GF-D8 (cell line): ENCODE measurements at regions not wholly inside any gene's neighbourhood (a gene's known extent, or its start where the extent isn't known, plus 50 kb on each side); places are given as distances from the start of the nearest gene placed in this dataset.

Experiments
- DNase-seq: peaks from one replicate; lab custom pipeline; 2025; lab: John Stamatoyannopoulos, UW

DNA sequence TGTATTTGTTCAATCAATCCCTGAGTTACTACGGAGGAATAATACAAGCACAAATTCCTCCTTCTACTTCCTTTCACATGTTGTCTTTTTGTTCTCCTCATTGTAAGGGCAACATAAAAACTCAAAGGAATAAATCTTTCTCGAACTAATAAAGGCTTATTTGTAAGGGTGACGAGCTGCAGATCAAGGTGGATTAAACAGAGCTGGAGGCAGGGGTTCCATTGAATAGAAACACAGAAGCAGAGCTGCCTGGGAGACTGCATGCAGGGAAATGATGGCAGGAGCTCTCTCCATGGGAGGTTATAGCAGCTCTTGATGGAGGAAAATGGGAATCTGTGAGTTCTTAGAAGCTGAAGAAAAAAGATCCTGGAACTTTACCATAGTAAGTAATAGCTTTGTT is 160.2 kb downstream of the CYYR1 start:
- no peak for DNase-seq

DNA sequence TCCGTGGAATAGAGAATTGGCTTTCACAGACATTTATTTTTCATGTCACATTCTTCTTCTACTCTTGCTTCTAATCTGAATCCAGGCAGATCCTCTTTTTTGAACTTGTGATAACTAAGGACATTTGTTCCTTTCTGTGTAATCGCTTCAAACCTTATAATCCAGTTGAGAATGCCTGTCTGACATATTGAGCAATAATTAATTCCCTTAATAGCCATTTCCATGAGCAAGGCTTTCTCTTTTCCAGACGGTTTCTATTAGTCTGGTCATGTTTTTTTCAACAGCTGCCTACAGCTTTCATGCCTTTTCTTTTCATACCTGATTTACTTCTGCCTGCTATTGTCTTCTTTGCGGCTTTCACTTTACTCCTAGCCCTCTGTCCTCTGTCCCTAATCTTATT is 163.4 kb downstream of the CYYR1 start:
- DNase-seq: no peak

DNA sequence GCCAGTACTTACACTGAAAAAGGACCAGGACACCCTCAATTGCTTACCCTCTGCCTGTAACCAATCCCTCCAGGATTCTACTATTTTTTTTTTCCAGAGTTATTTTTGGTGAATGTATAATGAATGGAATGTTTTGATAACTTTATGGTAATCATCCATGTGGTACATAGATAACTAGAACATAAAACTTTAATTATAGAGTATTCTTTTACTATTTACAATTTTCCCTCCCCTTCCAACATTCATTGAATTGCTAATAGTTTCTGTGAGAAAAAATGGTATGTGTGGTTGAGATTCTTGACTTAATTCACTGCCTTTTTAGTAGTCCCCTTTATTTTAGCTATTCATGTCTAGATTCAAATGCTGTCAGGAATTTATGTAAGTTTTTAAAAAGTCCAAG is 164.6 kb downstream of the CYYR1 start:
- no peak for DNase-seq

DNA sequence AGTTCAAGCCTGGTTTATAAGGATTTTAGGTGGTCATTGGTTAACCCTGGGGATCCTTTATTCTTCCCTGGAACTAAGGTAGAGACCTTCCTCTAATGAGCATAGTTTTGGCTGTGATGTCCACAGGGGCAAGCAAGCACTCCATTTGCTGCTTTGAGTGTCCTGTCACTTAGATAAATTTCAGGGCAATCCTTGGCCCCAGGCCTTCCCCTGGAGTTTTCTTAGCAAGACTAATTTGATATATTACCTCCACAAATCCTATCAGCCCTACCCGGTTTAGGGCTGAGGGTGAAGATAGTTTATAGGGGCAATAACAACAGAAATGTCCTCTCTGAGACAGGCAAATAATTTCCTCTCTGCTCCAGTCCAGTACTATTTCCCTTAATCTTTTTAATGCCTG is 166.6 kb downstream of the CYYR1 start:
- DNase-seq: no peak

DNA sequence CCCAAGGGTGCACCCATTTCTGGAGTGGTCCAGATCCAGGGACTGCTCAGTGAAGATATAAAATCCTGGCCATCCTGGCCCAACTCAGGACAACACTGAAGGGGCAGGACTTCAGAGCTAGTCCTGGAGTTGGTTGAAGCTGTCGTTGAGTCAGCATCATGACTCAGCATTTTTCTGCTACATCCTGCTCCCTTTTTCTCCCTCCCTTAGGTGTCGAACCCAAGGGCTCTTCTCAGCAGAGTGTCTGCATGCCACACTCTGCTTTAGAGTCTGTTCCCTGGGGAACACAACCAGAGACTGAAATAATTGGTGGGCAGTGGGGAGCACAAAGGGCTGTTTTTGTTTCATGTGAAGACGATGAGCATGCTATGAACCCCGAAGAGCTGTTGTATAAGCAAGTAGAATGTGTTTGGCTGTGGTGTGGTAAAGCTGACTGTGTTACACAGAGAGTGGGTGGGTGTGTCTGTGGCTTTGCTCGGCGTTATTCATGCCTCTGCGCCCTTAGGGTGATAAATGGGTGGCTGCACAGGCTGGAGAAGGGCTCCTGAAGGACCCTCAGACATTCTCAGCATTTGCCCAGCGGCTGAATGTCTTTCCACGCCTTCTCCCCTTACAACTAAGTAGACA is 167.2 kb downstream of the CYYR1 start:
- no peak for DNase-seq

DNA sequence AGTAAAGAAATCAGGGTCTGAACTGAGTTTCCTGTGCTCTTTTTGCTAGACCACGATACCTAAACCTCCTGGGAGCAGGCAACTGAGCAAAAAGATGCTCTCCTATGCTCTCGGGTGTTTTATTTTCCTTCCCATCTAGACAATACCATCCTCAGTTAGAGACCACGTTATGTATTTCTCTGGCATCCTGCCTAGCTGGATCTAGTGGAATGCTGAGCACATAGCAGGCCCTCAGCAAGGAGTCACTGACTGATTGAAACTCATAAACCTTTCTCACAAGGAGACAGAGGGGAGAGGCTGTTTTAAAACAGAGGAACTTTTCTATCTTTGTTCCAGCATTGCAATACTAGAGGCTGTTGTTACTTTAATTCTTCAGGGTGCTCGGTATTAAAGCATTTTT is 168.0 kb downstream of the CYYR1 start:
- DNase-seq: no peak

DNA sequence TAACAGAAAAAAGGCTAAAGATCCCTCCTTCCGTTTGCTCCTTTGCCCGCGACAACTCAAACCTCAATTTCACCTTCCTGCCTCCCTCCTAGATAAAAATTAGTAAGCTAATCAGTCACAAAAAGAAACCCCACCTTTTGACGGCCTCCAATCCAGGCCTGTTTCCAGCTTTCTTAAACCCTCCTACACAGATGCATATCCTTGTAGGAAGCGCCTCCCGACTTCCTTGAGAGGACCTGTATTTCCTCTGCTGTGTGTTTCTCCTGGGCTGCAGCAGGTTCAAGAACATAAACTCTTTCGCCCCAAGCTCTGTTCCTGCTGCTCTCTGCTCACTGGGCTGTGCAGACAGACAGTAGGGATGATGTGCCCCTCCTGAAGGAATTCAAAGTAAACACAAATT is 168.8 kb downstream of the CYYR1 start:
- no peak for DNase-seq

DNA sequence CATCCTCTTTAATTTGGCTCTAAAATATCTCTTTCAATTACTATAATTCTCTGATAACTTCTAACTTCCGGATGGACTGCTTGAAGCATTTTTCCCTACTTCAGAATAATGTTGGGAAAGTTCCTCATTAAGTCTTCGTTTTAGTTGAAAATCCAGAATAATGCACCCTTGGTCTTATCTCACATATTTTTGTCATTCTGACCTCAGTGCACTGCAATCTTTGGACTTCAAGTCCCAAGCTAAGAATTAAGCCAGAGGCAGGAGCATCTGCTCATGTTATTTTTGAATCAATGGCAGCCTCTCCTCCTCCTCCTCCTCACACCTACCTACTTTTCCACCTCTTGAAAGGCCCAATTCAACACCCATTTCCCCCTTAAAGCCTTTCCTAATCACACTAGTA is 169.8 kb downstream of the CYYR1 start:
- no peak for DNase-seq

DNA sequence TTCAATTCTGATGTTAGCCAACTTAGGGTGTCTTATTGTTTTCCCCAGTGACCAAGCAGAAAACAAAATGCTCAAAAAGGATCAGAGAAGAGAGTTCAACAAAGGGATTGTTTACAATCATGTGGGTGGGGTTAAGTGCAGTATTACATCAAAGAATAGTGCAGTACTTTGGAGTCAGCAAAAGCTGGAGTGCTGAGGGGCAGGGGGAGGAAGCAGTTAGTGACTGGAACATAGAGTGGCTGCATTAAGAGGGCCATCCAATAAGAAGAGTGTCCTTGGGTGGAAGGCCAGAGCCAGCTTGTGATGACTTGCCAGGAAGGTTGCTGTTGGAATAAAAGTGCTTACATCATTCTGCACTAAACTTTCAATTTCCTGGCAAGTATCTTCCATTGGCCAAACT is 175.5 kb downstream of the CYYR1 start:
- DNase-seq: no peak

DNA sequence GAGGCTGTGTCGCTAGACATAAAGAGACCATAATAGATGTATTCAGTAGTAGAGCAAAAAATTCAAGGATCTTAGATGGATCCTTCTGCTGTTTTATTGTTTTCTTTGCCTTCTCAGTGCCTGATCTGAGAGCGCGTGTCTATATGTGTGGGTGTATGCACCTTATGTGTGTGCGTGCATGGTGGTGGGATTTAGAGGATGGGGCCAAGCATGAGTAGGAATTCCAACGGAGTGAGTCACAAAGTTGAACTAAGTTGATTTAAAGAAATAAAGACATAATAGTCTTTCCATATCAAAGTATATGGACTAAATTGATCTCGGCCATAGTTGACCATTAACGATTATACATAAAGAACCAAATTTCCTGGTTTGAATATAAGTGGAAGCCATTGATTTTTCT is 178.7 kb downstream of the CYYR1 start:
- DNase-seq: no peak

DNA sequence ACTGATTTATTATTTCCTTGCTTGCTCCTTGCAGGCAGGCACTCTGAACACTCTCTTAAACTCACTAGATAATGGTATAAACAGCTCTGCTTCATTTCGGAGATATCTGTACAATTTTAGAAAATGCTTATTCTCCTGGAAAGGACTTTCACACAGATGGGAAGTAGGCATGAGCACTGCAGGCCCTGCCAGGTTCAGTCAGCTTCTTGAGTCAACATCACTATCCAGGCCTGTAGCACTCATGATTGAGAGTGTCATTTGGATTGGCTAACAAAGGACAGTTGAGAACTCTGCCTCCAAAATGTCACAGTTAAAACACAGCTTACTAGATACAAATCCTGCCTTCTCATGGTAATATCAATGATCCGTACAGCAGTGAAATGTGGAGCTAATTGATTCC is 181.9 kb downstream of the CYYR1 start:
- DNase-seq: no peak

DNA sequence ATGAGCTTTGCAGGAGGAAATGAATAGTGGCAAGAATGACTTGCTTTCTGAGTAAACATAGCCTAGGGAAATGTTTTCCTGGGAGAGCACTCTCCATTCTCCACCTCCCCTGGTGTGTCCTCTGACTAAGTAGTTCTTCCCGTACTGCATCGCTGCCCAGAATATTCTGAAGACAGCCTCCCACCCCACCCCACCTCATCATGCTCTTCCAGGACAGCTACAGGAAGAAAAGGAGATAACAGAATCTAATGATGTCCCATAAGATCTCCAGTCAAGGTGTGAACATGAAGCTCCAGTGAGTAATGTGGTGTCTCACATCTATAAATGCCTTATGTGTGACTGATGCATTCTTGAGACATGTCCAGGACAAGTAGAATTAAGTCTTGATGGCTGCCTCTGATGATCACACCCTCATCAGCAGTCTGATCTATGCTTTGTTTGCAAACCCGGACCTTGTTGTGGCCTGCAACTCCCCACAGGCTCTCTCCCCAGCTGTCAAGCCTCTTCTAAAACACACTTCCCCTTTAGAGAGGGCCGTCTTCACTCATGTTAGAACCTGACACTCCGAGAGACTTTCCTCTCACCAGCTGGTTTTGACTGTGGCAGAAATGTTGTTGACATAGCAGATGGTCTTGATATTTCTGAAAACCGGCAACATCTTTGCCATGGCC is 183.0 kb downstream of the CYYR1 start:
- peak; percentile 8 for DNase-seq

DNA sequence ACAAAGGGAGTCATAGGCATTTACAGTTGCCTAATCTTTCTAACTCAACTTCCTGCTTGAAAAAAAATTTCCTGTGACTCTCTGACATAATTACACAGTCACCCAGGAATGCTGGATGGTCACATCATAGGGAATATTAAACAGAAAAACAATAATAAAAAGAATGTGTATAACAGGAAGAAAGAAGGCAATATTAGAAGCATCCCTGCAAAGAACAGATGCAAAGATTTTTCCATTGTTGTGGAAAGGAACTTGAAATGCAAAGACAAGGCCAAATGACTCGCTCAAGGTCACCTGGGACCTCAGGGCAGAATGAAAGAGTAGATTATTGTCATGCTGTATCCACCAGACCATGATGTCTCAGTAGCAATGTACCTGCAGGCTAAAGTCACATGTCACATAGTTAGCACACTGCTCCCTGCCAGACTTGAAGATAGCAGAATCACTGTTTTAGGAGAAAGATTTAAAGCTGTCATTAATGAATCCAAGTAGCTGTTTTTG is 184.3 kb downstream of the CYYR1 start:
- DNase-seq: no peak

DNA sequence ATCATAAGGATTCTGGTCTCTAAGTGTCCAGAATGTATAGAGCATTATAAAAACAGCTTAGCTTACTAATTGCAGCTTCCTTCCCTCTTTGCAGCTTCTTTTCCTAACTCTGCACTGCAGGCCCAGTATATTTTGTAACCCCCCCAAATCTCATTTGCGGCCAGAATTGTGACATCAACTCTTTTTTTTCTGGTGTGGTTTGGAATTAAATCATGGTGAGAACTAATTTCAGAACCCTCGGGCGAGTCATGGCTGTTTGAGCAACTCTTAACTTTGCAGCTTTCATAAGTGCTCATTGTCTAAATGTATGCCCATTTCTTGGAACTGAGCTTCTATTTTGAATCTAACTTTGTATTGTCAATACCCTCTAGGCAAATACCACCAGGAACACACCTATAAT is 187.4 kb downstream of the CYYR1 start:
- peak; percentile 67 for DNase-seq

DNA sequence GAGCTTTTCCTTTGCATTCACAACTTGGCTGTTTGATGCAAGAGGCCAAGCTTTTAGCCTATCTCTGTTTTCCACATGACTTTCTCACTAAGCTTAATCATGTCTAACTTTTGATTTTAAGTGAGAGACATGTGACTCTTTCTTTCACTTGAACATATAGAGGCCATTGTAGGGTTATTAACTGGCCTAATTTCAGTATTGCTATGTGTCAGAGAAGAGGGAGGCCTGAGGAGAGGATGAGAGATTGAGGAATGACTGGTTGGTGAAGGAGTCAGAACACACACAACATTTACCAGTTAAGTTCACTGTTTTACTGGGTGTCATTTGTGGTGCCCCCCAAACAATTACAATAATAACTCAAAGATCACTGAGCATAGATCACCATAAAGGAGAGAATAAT is 193.5 kb downstream of the CYYR1 start:
- DNase-seq: no peak

DNA sequence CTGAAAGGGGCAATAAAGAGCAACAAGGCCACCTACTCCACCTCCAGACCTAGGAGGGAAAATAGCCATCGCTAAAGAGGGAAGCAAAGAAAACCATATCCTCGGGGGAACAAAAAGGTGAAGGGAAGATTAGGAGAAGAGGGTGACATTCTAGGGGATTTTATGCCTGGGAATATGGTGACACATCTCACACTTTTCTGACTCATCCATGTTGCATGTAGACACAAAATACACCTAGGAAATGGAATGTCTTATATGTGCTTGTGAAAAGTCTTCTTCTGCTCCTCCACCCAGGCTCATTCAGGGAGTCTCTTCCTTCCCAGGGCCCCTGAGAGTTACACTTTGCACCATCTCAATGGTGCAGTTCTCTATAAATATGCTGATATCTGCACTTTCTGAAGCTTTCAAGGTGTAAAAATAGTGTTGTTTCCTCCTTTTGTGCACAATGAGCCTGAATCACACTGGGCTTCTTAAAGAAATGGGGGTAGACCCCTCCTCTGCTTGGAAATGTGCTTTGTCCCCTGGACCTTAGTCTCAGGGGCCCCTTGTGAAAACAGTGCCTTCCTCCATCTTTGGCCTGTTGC is 195.9 kb downstream of the CYYR1 start:
- no peak for DNase-seq

DNA sequence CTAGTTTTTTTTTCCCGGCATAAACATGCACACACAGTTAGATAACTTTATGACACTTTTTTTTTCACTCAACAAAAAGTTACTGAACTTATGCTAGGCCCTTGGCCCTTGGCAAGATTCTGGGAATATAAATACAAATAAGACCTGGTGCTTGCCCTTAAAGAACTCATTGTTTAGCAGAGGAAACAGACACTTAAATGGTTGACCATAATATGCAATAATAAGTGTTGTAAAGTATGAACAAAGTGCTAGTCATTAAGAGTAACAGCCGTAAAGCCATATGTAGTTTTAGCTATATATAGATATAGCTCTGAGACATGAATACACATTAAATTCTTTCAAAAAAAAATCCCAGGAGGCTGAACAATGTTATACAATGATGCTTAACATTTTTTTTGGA is 198.3 kb downstream of the CYYR1 start:
- no peak for DNase-seq

DNA sequence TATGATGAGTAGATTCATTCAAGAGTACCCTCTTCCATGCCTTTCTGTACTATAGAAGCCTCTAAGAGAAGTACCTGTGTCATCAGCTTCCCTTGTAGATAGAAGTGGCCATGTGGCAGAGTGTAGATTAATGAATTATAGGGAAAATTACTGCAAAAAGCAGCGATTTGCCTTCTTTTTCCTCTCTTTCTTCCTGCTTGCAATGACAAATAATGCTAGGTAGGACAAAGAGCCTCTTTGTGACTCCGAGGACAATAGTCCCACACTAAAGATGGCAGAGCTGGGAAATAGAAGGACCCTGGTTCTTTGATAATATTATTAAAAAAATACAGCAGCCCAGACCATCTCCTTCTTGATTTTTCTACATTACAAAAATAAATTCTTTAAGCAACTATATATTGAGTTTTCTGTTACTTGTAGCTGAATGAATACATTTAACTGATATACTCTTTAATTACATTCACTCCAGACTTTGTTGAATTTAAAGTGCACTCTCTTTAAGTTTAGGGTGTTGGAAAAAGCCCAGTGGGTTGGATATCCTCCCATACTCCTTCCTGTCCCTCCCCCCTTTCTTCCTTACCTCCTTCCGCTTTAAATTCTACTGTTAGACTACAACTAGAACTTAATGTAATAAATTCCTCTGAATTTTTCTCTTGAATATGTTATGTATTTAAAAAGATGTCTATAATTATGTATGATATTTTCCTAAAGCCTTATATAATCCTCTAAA is 198.2 kb upstream of the APP start:
- DNase-seq: no peak

DNA sequence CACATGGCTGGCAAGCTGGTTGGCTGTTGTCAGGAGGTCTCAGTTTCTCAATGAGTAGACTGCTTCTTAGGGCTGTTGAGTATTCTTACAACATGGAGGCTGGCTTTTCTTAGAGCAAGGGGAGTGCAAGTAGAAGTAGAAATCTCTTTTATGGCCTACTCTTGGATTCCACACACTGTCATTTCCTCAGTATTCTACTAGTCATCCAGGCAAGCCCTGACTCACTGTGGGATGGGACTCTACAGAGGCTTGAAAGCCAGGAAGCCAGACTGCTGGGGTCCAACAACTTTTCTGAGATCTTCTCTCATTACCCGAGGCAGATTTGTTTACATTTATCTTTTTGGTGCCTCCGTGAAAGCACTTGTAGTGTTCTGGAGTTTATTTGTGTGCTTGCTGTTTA is 196.2 kb upstream of the APP start:
- DNase-seq: no peak

DNA sequence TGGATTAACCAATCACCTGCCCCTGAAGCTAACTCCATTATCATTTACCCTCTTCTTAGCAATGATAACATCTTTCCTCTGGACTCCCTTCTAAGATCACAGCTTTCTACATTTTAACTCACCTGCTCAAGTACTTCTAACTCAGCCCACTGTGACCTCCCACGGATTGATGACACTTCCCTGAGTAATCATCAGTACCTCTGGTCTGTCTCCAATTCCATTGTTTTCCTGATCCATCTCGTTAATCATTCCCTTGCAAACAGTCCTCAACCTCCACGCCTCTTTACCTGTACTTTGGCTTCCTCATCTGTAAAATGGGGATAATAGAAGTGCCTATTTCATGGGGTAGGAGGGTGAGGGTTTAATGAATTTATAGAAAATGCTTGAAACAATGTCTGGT is 195.3 kb upstream of the APP start:
- DNase-seq: no peak

DNA sequence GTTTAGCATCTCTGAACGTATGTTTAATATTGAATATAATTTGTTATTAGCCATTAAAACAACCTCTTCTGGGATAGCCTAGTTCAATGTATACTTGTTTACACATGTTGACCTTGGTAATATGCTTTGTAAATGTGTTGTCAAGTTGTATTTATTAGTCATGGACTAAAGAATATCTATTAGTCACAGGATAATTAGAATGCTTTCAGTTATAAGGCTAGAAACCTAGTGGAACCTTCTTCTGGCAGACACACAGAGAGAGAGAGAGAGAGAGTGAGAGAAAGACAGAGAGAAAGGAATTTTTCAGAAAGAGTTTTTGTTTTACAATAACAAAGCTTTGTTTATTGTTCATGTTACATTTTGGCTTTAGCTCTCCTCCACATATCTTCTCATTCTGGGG is 181.1 kb upstream of the APP start:
- DNase-seq: no peak

DNA sequence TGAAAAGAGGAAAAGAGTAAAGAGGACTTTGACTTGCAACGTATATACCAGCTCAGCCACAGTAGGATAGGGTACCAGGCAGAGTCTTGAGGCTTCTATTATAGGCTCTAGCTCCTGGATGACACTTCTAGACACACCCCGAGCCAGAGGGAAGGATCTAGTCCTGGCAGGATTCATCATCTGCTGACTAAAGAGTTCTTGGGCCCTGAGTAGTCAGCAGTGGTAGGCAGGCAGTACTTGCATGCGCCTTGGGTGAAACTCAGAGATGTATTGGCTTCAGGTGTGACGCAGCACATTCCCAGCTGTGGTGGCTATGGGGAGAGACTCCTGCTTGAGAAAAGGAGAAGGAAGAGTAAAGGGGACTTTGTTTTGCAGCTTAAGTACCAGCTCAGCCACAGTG is 162.3 kb upstream of the APP start:
- no peak for DNase-seq
